Retinal pigment epithelial cell (primary cell): ENCODE measurements at regions not wholly inside any gene's neighbourhood (a gene's known extent, or its start where the extent isn't known, plus 50 kb on each side); places are given as distances from the start of the nearest gene placed in this dataset.

Experiments
- DNase-seq: peaks from one replicate; pipeline ENCODE4 v3.0.0-alpha.2; 2010; ENCODE audit warnings: low read depth
- H3K4me3 ChIP-seq: 2 replicates; pipeline ENCODE4 v1.5.1; 2011; ENCODE audit warnings: mild to moderate bottlenecking, low read length, control low read depth, moderate library complexity
- CTCF ChIP-seq: conservative IDR thresholded peaks from 2 replicates; pipeline ENCODE4 v1.5.1; 2011; ENCODE audit warnings: low read depth, low read length, control low read depth, inconsistent platforms

- TF ChIP-seq CTCF: no peak
- H3K4me3 ChIP-seq: no peak overlapping the region
- no peak for DNase-seq
These were observed 245.9 kb upstream of the USP15 start for GRCh38 chr12:62014330-62014729.

DNA sequence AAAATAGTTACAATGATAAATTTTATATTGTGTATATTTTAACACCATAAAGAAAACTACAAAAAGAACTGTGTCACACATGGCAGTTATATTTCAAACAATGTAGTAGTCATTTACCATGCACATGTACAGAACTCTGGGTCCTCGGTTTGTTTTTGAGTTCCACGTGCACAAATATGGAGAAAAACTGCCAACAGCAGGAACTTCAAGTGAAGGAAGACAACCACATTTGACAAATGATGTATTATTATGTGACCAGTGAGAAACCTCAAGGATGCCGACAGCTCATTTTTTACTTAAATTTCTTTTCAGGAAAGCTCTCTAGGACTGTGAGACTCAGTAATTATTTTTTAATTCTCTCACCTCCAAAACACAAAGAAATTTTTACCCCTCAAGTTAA lies 244.2 kb upstream of the USP15 start:
- no peak for DNase-seq
- TF ChIP-seq CTCF: no peak
- no peak overlapping the region for H3K4me3 ChIP-seq

- DNase-seq: no peak
- no peak overlapping the region for H3K4me3 ChIP-seq
- TF ChIP-seq CTCF: no peak
These were observed 238.4 kb upstream of the USP15 start for GRCh38 chr12:62021808-62022207.

GRCh38 chr12:62028536-62028935 lies 231.7 kb upstream of the USP15 start:
- no peak overlapping the region for H3K4me3 ChIP-seq
- DNase-seq: no peak
- no peak for TF ChIP-seq CTCF

DNA sequence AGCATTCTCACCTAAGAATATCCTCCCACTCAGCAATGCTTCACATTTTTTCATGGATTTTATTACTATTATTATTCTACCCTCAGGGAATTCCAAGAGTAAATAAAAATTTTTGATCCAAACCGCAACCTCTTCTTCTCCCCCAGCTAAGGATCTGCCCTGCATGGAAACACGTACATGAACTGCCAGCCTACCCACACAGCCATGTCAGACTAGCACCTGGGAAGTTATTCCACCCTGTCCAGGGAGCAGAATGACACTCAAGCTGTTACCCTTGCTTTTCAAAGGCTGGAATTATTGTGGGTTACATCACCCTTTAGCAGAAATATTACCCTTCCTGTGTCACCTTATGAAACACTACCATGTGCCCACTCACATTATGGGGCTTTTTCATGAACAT lies 227.3 kb upstream of the USP15 start:
- DNase-seq: no peak
- no peak overlapping the region for H3K4me3 ChIP-seq
- no peak for TF ChIP-seq CTCF

- no peak for DNase-seq
- no peak for TF ChIP-seq CTCF
These were observed 215.6 kb upstream of the USP15 start for GRCh38 chr12:62044450-62045135.

GRCh38 chr12:62045211-62045610 lies 215.0 kb upstream of the USP15 start:
- DNase-seq: no peak
- H3K4me3 ChIP-seq: no peak overlapping the region
- no peak for TF ChIP-seq CTCF

More at GRCh38 chr12:62044450-62045135, 215.6 kb upstream of the USP15 start:
- no peak overlapping the region for H3K4me3 ChIP-seq
